ENCODE measurements at regions not wholly inside any gene's neighbourhood (a gene's known extent, or its start where the extent isn't known, plus 50 kb on each side); places are given as distances from the start of the nearest gene placed in this dataset.

DNA sequence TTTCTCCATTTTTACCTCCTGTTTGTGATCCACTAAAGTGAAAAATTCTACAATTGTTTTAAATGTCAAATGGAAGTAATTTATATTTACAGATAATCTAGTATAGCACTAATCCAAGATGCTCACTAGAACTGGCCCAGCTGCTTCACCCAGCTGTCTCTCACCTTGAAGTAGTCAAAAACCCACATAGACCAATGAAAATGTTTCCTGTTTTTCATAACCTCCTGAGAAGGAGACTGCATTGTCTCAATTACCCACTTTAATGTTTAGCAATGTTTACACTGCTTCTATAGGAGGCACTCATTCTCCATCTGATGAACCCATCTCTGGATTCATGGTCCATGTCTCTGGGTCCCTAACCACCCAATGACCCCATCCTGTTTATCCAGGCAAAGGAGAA lies 56.1 kb upstream of the ADO start:
- DNase-seq (no peak), ATAC-seq (no peak)
- no peaks in the 10 kb centered on the region for H3K36me3 ChIP-seq
- H3K27ac ChIP-seq, result no peak overlapping the region
- H3K4me3 ChIP-seq, result no peak overlapping the region
- no peaks in the 10 kb centered on the region for H3K27me3 ChIP-seq
- H3K9me3 ChIP-seq, result no peaks in the 10 kb centered on the region
- intact Hi-C loops (cut with DNase I), result no loop called here
- no peaks in the 10 kb centered on the region for H3K4me1 ChIP-seq
- TF ChIP-seq, protein P1, sequence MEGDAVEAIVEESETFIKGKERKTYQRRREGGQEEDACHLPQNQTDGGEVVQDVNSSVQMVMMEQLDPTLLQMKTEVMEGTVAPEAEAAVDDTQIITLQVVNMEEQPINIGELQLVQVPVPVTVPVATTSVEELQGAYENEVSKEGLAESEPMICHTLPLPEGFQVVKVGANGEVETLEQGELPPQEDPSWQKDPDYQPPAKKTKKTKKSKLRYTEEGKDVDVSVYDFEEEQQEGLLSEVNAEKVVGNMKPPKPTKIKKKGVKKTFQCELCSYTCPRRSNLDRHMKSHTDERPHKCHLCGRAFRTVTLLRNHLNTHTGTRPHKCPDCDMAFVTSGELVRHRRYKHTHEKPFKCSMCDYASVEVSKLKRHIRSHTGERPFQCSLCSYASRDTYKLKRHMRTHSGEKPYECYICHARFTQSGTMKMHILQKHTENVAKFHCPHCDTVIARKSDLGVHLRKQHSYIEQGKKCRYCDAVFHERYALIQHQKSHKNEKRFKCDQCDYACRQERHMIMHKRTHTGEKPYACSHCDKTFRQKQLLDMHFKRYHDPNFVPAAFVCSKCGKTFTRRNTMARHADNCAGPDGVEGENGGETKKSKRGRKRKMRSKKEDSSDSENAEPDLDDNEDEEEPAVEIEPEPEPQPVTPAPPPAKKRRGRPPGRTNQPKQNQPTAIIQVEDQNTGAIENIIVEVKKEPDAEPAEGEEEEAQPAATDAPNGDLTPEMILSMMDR (IDR thresholded peaks at IDR 0.05), result no peak
- no peak for TF ChIP-seq POLR2A (IDR thresholded peaks at IDR 0.05)

- Histone ChIP-seq H3K4me3 (no peak overlapping the region), H3K27ac (no peak overlapping the region), H3K4me1 (no peaks in the 10 kb centered on the region), H3K9me3 (no peaks in the 10 kb centered on the region), H3K27me3 (no peaks in the 10 kb centered on the region), H3K36me3 (no peaks in the 10 kb centered on the region)
- intact Hi-C loops (cut with DNase I), result no loop called here
- ATAC-seq, result no peak
- DNase-seq, result no peak
- 64% methylated on average over 5 of the region's 5 CpGs for WGBS (ENCODE audit: insufficient coverage, low coverage, low lambda C conversion rate, missing lambda C conversion rate)
- TF ChIP-seq, protein P1 (IDR thresholded peaks at IDR 0.05), result no peak
- TF ChIP-seq POLR2A (IDR thresholded peaks at IDR 0.05), result no peak
Observed at GRCh38 chr10:62749093-62749683, 55.3 kb upstream of the ADO start.

Small RNA genes lying in the stretch of these regions (small RNA-seq; reads per million reads assigned to genes)
- 0 reads per million in 2 experiments for gene ALDH7A1P4

Data from right lobe of liver (tissue), 6 donors.